DMS153 treated with DMSO at 0.1 percent for 48 hours (cell line): ENCODE measurements at regions not wholly inside any gene's neighbourhood (a gene's known extent, or its start where the extent isn't known, plus 50 kb on each side); places are given as distances from the start of the nearest gene placed in this dataset.
"Not testable (repeated sequence)": the region's sequence is repeated elsewhere in the genome, so short reads cannot be mapped to it uniquely, and the experiment has no call there.

Experiments
- DNase-seq: peaks from one replicate; lab custom pipeline; 2025; ENCODE audit not compliant: unreplicated experiment; lab: John Stamatoyannopoulos, UW

DNA sequence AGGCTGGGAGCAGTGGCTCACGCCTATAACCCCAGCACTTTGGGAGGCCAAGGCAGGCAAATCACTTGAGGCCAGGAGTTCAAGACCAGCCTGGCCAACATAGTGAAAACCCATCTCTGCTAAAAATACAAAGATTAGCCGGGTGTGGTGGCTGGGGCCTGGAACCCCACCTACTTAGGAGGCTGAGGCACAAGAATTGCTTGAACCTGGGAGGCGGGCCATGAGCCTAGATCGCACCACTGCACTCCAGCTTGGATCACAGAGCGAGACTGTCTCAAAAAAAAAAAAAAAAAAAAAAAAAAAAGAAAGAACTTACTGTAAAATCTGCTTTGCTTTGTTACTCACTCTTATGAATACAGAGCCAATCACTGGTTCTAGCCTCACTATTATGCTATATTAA lies 166.4 kb upstream of the TMCC3 start:
- DNase-seq: not testable (repeated sequence)

DNA sequence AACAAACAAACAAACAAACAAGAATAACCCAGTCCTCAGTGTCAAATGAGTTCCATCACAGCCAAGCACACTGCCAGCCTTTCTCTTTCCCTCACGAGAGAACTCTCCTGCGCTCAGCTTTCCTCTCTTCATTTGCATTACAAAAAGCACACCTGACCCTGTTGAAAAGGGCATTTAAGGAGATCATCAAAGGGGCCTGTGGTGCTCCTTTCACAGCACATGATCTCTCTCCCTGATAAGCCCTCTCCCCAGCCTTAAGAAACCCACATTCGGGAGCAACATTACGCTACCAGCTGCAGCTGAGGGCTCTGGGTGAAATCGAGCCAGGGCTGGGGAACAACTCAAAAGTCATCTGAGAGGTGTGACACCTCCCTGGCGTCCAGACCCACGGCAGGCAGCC lies 165.6 kb upstream of the TMCC3 start:
- DNase-seq: no peak

DNA sequence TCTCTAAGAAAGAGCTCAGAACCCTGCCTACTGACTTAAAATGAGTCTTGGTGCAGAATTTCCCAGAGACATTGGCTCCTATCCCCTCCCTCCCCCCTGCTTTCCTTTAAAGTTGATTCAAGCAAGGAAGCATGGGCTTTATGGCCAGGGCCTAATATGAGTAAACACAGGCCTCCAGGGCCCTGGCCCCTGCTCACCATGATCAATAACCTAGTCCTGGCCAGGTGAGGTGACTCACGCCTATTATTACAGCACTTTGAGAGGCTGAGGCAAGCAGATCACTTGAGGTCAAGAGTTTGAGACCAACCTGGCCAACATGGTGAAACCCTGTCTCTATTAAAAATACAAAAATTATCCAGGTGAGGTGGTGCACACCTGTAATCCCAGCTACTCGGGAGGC lies 165.1 kb upstream of the TMCC3 start:
- no peak for DNase-seq

DNA sequence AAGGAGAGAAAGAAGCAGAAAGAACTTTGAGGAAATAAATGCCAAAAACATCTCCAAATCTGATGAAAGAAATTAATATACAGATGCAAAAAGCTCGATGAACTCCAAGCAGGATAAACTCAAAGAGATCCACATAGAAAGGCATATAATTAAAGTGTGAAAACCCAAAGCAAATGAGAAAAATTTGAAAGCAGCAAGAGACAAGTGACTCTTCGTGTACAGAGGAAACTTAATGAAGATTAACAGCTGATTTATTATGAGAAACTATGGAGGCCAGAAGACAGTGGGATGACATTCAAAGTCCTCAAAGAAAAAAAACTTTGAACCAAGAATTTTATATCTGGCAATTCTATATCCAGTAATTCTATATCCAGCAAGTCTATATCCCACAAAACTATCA lies 163.0 kb upstream of the TMCC3 start:
- DNase-seq: peak; percentile 51

DNA sequence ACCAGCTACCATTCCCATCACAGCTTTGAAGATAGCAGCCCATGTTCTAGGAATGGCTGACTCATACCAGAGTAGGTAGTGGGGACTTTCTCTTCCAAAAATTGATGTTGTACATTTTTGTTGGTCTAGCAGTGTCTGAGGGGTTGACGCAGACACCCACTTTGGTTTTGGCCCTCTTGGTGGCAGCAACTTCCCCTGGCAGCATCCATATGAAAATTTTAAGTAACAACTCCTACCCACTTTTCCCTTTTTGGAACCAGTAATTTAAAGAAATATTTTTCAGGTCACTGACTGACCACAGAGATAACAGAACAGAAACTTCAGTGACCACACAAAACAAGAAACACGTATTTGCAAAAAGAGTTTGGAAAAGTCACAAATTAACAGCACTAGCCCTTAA lies 162.0 kb upstream of the TMCC3 start:
- DNase-seq: no peak

DNA sequence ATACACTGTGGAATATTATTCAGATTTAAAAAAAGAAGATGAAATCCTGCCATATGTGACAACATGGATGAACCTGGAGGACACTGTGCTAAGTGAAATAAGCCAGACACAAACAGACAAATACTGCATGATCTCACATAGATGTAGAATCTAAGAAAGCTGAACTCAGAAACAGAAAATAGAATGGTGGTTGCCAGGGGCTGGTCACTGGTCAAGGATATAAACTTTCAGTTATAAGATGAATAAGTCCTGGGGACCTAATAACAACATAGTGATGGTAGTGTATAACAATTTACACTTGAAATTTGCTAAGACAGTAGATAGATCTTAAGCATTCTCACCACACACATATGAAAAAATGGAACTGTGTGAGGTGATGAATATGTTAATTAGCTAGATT lies 161.3 kb upstream of the TMCC3 start:
- no peak for DNase-seq

DNA sequence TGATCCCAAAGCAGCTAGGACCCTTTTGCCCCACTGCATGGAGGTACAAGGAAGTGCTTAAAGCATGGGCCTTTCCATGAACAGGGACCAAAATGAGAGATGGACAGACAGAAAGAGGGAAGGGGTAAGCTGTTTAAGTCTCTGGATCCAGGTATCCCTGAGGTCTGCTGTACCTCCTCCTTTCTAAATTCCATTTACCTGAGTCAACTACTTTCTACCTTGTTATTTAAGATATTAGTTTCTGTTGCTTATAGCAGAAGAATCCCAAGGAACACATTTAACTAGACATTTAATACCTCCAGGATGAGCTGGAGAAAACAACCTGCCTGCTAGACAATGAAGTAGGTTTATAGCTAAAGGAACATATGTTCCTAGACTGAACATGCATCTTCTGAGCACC lies 157.6 kb upstream of the TMCC3 start:
- DNase-seq: no peak

DNA sequence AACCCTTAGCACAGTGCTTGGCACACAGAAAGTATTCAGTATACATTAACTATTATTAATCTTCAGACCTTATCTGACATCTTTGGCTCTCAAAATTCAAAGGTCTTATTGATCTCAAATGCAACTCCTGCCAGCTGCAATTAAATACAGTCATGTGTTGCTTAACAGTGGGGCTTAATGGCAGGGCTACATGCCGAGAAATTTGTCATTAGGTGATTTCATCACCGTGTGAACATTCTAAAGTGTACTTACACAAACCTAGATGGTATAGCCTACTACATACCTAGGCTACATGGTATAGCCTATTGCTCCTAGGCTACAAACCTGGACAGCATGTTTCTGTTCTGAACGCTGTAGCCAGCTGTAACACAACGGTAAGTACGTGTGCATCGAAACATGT lies 156.3 kb upstream of the TMCC3 start:
- DNase-seq: no peak

DNA sequence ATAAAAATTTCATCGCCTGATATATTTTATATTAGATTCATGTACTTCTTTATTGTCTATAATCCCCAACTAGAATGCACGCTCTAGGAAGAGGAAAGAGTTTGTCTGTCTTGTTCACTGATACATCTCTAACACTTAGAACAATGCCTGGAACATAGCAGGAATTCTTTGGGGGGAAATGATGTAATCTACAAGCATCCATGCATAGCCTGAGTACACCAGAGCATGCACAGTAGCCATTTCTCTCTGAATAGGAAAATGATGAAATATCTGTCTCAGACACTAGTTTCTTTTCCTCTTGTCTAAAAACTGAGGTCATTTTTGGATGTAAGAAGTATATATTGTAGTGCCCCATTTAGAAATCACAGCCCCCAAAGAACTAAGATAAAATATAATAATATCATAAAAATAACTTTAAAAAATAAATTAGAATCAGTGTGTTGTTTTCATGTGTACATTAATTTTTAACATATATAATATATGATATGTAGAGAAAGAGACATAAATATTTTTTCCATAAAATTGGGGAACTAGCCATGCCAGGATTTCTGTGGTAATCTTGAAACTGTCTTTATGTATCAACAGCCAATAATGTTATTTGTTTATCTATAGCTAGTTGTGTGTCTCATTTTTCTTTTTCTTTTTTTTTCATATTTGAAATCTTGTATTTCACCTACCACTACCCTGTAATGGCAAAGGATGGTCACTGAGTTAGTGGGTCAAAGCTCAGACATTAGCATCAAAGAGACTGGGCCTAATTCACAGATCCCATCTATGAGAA lies 155.6 kb upstream of the TMCC3 start:
- no peak for DNase-seq

DNA sequence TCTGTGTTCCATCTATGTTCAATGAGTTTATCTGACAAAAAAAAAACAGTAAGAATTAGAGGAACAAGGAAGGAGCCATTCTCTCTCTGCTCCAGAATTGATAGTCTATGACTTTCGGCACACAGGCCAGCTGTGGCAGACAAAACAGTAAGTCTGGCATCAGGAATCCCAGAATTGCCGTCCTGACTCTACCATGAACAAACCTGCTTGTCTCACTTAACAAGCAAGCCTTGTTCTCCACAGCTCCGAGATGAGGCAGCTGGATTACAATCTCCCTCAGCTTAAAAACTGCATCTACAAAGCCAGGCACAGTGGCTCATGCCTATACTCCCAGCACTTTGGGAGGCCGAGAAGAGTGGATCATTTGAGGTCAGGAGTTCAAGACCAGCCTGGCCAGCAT lies 153.6 kb upstream of the TMCC3 start:
- no peak for DNase-seq

DNA sequence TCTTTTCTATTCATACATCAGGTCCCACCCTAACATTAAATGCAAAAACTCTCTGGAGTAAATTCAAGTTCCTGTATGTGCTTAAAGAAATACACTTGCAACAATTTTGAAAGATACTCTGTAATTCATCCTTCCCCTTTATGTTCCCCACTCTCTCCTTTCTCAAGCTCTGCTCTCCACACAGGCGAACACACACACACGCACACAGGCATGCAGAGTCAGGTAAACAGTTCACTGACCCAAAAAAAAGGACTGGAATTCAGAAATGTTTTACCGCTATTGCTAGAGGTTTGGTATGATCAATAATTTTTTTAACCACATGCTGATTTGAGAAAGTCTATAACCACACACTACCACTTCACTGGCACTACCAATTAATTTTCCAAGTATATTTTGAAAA lies 152.4 kb upstream of the TMCC3 start:
- no peak for DNase-seq

DNA sequence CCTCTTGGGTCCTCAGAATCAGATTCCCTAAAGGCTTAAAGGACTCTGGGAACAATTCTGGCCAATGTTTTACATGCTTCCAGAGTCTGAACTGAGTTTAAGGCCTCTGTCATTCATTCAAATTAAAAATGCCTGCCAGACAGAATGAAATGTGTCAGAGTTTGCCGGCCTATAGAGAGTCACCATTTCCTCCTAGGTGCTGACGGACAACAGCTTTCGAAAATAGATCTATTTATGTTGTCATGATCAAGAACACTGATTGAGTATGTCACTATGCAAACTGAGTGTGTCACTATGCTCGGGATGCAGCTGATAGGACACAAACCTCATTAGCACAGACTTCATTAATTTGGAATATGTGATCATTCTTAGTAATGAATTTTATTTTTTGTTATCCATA lies 151.4 kb upstream of the TMCC3 start:
- no peak for DNase-seq

DNA sequence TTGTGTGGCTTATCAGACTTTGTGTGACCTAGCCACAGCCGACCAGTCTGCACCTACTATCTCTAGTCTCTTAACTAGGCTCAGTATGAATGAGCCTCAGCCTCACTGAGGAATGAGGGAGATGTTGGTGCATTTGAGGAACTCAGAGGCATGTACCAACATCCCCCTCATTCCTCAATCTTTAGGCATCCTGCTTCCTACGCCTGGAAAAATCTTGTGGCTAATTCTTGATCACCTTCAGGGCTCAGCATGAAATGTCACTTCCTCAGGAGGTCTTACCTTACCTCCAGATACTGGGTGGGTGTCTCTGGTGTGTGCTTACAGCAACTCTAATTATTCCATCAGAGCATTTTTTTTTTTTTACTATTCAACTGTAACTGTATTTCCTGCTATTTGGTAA lies 148.8 kb upstream of the TMCC3 start:
- no peak for DNase-seq

DNA sequence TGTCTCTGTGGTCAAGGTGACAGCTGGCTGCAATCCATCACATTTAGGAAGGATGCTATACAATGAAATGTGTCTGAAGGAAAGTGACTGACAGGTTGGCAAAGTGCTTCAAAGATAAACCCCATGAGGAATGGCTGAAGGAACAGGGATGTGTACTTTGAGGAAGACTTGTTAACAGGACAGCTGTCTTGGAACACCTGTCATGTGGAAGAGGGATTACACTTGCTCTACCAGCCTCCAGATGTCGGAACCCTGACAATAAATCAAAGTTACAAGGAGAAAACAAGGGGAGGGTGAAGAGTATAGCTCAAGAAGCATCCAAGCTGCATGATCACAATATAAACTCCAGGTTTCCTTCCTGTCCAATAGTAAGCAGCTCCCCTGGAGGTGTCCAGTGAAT lies 147.8 kb upstream of the TMCC3 start:
- no peak for DNase-seq

DNA sequence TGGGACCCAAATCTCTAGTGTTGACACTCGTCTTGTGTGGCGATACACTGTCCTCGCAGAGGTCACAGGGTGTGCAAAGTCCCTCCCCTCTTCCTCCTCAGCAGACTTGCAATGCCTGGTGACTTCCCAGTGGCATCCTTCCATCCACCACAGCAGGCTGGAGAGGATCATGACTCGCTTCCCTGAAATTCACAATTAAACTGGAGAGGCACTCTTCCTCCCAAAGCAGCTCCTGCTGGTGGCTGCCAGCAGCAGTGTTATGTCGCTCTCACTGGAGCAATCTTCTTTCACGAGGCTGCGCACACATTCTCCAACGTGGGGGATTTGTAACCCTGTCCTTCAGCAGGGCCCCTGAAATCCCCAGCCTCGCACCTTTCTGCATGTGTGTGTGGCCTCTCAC lies 145.2 kb upstream of the TMCC3 start:
- DNase-seq: no peak

DNA sequence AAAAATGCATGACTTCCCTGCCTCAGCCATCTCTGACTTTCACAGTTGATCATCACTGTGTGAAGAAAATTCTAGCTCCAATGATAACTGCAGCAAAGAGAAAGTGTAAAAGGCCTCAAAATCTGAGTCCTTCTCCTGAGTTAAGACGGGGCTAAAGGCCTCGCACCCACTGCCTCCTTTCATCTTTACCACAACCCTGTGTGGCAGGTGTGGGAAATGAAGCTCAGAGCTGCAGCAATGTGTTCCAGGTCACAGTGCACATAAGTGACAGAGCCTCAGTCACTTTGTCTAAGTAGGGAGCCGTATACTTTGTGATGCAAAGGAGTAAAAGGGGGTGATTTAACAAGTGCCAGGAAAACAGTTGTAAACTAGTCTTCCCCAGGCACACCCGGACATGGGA lies 144.7 kb upstream of the TMCC3 start:
- no peak for DNase-seq

DNA sequence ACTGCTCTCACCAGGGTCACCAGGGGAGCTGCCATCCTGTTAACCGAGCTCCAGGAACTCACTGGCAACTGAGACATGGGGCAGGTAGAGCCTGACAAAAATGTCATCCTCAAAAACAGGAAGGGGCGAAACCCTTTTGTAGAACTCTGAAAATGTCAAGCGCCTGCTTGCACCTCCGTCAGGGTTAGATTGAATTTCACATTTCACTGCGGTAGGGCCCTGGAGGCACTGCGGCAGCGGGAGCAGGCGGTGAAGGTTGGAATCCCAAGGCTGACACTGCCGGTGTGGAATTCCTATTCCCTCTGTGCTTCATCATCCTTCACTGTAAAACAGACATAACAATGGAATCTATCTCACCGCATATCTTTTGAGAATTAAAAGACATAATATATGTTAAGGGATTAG lies 142.8 kb upstream of the TMCC3 start:
- no peak for DNase-seq

DNA sequence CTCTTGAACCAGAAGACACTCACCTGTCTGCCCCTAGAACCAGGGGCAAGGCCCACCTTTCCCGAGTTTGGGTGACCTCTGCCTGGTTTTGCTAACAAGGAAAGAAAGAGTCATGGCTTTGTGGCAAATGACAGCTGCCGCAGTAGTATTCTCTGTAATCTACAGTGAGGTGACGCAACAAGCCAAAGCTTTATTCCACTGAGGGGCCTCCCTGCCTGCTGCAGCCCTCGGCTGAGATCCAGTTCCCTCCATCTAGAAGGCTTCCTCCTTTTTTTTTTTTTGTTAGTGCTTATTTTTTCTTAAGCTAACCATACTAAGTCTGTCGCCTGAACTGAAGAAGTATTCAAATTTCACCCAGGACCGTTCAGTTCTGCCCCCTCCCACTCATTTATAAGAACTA lies 142.3 kb upstream of the TMCC3 start:
- no peak for DNase-seq

DNA sequence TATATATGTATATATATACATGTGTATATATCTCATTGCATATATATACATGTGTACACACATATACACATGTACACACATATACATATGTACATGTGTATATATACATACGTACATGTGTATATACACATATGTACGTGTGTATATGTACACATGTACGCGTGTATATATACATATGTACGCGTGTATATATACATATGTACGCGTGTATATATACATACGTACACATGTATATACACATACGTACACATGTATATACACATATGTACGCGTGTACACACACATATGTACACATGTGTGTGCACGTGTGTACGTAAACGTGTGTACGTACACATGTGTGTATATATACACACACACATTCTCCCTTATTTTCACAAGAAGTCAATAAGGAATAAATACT lies 141.6 kb upstream of the TMCC3 start:
- DNase-seq: no peak

DNA sequence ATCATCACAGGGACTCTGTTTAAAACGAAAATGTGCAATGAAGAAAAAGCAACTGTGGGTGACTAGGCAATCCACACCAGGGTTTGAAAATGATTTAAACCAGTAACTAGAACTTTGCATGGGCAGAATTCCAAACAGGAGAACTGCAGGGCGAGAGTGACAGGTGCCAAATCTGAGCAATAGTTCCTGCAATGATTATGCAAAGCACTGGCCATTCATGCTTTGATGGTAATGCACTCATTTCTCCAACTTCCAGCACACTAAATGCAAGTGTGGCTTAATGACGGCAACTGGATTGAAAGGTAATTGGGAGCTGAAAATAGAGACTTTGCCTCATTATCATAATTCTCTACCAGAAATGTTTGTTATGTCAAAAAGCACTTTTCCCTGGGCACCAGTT lies 140.5 kb upstream of the TMCC3 start:
- no peak for DNase-seq

DNA sequence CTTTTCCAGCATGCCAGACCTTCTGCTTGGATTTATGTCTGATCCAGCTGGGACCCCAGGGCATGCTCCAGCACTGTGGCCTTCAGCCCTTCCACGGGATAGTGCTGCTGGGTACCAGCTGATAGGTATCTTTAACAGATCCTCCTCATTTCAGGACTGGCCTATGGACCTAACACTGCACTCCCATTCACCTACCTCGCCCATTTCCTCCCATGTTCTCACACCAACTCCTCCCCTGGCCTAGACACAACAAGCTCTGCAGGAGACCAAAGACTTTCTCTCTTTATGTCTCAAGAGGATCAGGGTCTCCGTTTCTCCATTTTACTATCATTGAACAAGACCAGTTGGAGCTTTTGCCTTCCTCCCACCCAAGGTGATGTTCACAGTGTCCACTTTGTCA lies 140.0 kb upstream of the TMCC3 start:
- no peak for DNase-seq

DNA sequence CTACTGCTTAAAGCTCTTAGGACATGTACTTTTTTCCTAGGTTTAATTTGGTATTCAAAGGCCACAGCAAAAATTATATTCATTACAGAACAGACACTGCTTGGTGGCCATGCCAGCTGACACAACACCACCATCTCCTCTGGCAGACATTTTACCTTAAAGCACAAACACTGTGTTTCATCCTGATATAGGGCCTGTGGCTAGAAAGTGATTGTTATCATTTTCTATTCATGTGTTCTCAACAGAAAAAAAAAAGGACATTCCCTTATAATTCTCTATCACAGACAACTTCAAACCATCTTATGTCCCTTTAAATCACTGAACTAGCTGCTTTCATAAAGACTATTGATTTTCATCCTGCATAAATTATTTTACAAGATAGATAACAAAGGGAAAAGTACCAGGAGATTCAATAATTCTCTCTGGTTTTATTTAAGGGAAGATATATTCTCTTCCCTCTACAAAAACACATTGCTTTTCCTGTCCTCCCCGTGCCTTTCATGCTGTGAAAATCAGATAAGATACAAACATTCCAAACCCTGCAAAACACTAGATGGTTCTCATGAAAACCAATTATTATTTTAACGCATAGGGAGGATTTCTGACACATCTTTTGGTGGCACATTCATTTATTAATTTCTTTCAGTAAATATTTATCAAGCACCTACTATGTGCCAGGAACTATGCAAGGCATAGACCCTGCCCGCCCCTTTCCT lies 139.3 kb upstream of the TMCC3 start:
- DNase-seq: no peak

DNA sequence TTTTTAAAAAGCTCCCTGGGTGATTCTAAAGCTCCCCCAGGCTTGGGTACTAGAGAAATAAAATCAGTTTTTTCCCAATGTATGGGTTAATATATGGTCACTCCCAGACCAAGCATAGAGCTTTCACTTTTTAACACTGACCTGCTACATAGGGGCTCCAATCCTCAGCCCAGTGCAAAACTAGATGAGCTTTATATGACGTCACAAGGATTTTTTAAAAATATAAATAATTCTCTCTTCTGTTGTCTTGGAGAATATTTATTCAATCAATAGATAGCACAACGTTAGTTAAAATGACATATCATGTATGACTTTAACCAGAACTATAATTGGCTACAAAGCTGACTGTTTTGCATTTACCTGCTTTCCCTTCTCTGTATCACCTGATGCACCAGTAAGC lies 137.9 kb upstream of the TMCC3 start:
- DNase-seq: no peak
